Peyer's patch (tissue), 4 donors: ENCODE measurements at regions not wholly inside any gene's neighbourhood (a gene's known extent, or its start where the extent isn't known, plus 50 kb on each side); places are given as distances from the start of the nearest gene placed in this dataset.

ENCODE experiments used
- POLR2A ChIP-seq, 2 donors: fragments of 450-650 bp; IDR thresholded peaks; one replicate each; pipeline ENCODE4 v1.5.1; 2017; ENCODE audit warnings: antibody characterized with exemption in 2 of 2, mild to moderate bottlenecking in 2 of 2, moderate library complexity in 2 of 2
- TF ChIP-seq, protein P1 (sequence below), 6 experiments: fragments of 450-650 bp in 4 of 6; fragments of 200-600 bp in 2 of 6; sonication (generic) in 1 of 6; IDR thresholded peaks; one replicate each; pipeline ENCODE4 v1.5.1; 2017 to 2019; ENCODE audit warnings: antibody characterized with exemption in 6 of 6, mild to moderate bottlenecking in 3 of 6, moderate library complexity in 1 of 6

DNA sequence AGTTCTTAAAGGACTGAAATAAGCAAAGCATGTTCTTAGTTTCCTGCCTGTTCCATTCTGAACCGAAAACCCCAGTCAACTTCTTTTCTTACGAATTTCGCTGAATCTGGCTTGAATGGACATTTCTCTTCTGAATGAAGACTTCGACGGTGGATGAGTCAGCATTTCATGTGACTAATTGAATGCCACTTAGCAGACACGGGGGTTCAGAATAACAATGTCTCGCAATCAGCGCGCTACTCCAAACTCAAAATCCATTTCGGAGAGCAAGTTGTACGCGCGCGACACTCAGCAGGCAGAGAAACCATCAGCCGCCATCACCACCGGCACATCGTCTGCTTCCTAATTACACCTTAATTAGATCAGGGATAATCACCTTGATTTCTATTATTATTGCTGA lies 239.0 kb upstream of the KLF6 start:
- TF ChIP-seq, protein P1, sequence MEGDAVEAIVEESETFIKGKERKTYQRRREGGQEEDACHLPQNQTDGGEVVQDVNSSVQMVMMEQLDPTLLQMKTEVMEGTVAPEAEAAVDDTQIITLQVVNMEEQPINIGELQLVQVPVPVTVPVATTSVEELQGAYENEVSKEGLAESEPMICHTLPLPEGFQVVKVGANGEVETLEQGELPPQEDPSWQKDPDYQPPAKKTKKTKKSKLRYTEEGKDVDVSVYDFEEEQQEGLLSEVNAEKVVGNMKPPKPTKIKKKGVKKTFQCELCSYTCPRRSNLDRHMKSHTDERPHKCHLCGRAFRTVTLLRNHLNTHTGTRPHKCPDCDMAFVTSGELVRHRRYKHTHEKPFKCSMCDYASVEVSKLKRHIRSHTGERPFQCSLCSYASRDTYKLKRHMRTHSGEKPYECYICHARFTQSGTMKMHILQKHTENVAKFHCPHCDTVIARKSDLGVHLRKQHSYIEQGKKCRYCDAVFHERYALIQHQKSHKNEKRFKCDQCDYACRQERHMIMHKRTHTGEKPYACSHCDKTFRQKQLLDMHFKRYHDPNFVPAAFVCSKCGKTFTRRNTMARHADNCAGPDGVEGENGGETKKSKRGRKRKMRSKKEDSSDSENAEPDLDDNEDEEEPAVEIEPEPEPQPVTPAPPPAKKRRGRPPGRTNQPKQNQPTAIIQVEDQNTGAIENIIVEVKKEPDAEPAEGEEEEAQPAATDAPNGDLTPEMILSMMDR (IDR thresholded peaks at IDR 0.05) = no peak
- no peak for TF ChIP-seq POLR2A (IDR thresholded peaks at IDR 0.05)
